HEK293 (cell line): ENCODE measurements at regions not wholly inside any gene's neighbourhood (a gene's known extent, or its start where the extent isn't known, plus 50 kb on each side); places are given as distances from the start of the nearest gene placed in this dataset.

ENCODE experiments used
- RBAK ChIP-seq: fragments of 450-650 bp; formaldehyde crosslinking; IDR thresholded peaks from 2 replicates; pipeline ENCODE4 v1.5.1; 2016; ENCODE audit warnings: missing biosample characterization, missing genetic modification characterization
- SP7 ChIP-seq: fragments of 450-650 bp; formaldehyde crosslinking; IDR thresholded peaks from 2 replicates; pipeline ENCODE4 v1.5.1; 2016; ENCODE audit warnings: missing biosample characterization, missing genetic modification characterization
- ZNF146 ChIP-seq: fragments of 450-650 bp; formaldehyde crosslinking; IDR thresholded peaks from 2 replicates; pipeline ENCODE4 v1.5.1; 2016; ENCODE audit warnings: missing biosample characterization, missing genetic modification characterization
- ZNF274 ChIP-seq, 2 experiments: fragments of 200-500 bp in 1 of 2; fragments of 450-650 bp in 1 of 2; sonication (Bioruptor generic) in 1 of 2; formaldehyde crosslinking in 1 of 2; IDR thresholded peaks; 2 replicates each; pipeline versions ENCODE4 v1.5.1 to v1.6.1; 2014 to 2016; ENCODE audit warnings: borderline replicate concordance in 1 of 2, inconsistent platforms in 1 of 2, low read length in 1 of 2, missing biosample characterization in 1 of 2, missing genetic modification characterization in 1 of 2
- ZNF580 ChIP-seq: fragments of 450-650 bp; formaldehyde crosslinking; IDR thresholded peaks from 2 replicates; pipeline ENCODE4 v1.5.1; 2016; ENCODE audit warnings: missing biosample characterization, missing genetic modification characterization

- TF ChIP-seq SP7 (tag by site-specific recombination), result no peak
- no peak for TF ChIP-seq ZNF580
- no peak for TF ChIP-seq ZNF146 (tag by site-specific recombination)
- no peak for TF ChIP-seq ZNF274 (IDR thresholded peaks at IDR 0.05; ENCODE audit: low read length)
- TF ChIP-seq ZNF274 (tag by site-specific recombination; IDR thresholded peaks at IDR 0.05; ENCODE audit: borderline replicate concordance), result no peak
- no peak for TF ChIP-seq RBAK (tag by site-specific recombination)
Observed at GRCh38 chr2:129902731-129903585, 76.5 kb upstream of the RAB6C start.
